Uterus (tissue), 2 donors: ENCODE measurements at regions not wholly inside any gene's neighbourhood (a gene's known extent, or its start where the extent isn't known, plus 50 kb on each side); places are given as distances from the start of the nearest gene placed in this dataset.

Experiments
- POLR2A ChIP-seq, 2 donors: fragments of 450-650 bp; IDR thresholded peaks; one replicate each; pipeline ENCODE4 v1.6.1; 2016; ENCODE audit warnings: antibody characterized with exemption in 2 of 2, mild to moderate bottlenecking in 1 of 2, moderate library complexity in 1 of 2
- TF ChIP-seq, protein P1 (sequence below), 4 experiments: fragments of 200-600 bp in 2 of 4; fragments of 450-650 bp in 2 of 4; sonication (generic) in 2 of 4; IDR thresholded peaks; one replicate each; pipeline ENCODE4 v1.5.1; 2016 to 2019; ENCODE audit warnings: antibody characterized with exemption in 4 of 4, mild to moderate bottlenecking in 2 of 4, moderate library complexity in 1 of 4

DNA sequence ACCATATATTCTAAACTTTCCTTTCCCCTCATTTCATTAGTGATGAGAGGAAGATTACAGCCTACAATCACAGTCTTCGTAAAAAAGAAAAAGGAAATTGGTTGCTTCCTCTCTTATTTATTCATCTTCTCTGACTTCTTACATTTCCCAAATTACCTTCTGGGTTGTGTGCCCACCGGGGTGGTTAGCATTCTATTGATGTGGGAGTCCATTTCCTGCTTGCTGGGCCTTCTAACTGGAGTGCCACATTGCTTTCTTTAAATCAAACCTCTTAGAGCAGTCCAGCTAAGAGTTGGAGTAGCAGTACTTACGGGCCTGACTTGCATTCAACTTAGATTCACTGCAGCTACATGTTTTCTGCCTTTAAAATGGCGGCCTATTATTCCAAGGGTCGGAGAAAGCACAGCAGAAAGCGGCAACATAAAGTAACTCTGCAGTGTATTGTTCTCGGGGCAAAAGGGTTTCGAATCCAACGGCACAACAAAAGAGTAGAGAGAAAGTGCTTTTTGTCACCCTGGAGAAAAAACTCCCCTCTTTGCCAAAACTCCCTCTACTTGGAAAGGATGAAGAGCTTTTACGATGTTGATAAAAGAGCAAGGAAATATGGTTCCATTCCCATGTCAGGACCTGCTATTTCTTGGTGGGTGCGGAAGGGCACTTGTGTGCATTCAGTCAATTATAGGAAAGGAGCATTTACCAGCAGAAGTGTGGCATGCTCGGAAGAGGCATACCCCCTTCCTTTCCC is 110.6 kb upstream of the DLX2 start:
- no peak for TF ChIP-seq POLR2A (IDR thresholded peaks at IDR 0.05)
- TF ChIP-seq, protein P1, sequence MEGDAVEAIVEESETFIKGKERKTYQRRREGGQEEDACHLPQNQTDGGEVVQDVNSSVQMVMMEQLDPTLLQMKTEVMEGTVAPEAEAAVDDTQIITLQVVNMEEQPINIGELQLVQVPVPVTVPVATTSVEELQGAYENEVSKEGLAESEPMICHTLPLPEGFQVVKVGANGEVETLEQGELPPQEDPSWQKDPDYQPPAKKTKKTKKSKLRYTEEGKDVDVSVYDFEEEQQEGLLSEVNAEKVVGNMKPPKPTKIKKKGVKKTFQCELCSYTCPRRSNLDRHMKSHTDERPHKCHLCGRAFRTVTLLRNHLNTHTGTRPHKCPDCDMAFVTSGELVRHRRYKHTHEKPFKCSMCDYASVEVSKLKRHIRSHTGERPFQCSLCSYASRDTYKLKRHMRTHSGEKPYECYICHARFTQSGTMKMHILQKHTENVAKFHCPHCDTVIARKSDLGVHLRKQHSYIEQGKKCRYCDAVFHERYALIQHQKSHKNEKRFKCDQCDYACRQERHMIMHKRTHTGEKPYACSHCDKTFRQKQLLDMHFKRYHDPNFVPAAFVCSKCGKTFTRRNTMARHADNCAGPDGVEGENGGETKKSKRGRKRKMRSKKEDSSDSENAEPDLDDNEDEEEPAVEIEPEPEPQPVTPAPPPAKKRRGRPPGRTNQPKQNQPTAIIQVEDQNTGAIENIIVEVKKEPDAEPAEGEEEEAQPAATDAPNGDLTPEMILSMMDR (IDR thresholded peaks at IDR 0.05) = no peak
